ENCODE measurements at regions not wholly inside any gene's neighbourhood (a gene's known extent, or its start where the extent isn't known, plus 50 kb on each side); places are given as distances from the start of the nearest gene placed in this dataset.

DNA sequence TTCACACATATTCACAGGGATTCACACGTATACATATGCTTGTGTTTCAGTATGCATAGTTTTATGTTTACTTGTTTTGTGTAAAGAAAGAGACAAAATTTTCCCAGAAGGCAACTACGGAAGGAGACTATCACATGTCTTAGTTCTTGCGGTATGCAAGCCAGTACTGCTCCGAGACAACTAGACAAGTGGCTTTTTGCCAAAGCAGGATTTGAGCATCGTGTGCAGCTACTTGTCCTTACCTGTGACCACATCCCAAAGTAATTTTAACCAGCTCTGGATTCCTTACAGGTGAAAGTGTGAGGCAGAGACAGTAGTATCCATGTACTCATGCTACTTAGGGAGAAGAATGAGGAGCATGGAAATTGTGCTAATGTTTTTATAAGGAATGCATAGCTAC, 591.4 kb upstream of the NR2F2 start (continued):
- TF ChIP-seq ATRX (CRISPR knock-in tag; IDR thresholded peaks at IDR 0.05; ENCODE audit: borderline replicate concordance) (no peak), SMAD3 (CRISPR knock-in tag; IDR thresholded peaks at IDR 0.05) (no peak), TBP (CRISPR knock-in tag; IDR thresholded peaks at IDR 0.05) (no peak), ELF4 (CRISPR knock-in tag; IDR thresholded peaks at IDR 0.05; ENCODE audit: borderline replicate concordance) (no peak)
- TF ChIP-seq, protein P1, sequence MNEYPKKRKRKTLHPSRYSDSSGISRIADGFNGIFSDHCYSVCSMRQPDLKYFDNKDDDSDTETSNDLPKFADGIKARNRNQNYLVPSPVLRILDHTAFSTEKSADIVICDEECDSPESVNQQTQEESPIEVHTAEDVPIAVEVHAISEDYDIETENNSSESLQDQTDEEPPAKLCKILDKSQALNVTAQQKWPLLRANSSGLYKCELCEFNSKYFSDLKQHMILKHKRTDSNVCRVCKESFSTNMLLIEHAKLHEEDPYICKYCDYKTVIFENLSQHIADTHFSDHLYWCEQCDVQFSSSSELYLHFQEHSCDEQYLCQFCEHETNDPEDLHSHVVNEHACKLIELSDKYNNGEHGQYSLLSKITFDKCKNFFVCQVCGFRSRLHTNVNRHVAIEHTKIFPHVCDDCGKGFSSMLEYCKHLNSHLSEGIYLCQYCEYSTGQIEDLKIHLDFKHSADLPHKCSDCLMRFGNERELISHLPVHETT (CRISPR knock-in tag; conservative IDR thresholded peaks at IDR 0.05) = no peak

DNA sequence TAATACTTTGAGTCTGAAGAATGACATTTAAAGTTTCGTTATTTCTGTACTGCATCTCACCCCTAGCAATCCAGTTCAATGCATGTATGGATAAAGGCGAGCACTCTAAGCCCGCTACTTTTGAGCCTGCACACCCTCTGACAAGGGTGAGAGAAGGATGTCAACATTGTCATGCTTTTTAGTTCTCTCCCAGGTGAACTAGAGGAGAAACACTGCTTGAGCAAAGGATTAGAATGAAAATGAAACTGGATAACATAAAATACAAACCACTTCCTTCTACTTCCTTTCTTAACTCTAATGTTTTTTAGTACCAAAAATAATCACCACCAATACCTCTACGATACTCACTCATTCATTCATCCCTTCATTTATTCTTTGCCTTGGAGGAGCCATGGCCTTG, 588.7 kb upstream of the NR2F2 start:
- intact Hi-C loops (cut with micrococcal nuclease; ENCODE audit: unreplicated experiment) = no loop called here
- no peaks in the 10 kb centered on the region for H3K4me1 ChIP-seq (ENCODE audit: insufficient read depth, low read length)
- TF ChIP-seq TSC22D2 (CRISPR knock-in tag; IDR thresholded peaks at IDR 0.05; ENCODE audit: borderline replicate concordance) (no peak), REL (CRISPR knock-in tag; conservative IDR thresholded peaks at IDR 0.05) (no peak), ZNF672 (CRISPR knock-in tag; IDR thresholded peaks at IDR 0.05) (no peak), ZNF780A (CRISPR knock-in tag; IDR thresholded peaks at IDR 0.05) (no peak), ZNF484 (CRISPR knock-in tag; IDR thresholded peaks at IDR 0.05; ENCODE audit: borderline replicate concordance, low read depth) (no peak), CC2D1A (CRISPR knock-in tag; IDR thresholded peaks at IDR 0.05) (no peak), SPEN (CRISPR knock-in tag; IDR thresholded peaks at IDR 0.05; ENCODE audit: low read depth) (no peak), U2AF1 (optimal IDR thresholded peaks at IDR 0.05; ENCODE audit: low read depth, low read length) (no peak)
- TF ChIP-seq, protein P2, sequence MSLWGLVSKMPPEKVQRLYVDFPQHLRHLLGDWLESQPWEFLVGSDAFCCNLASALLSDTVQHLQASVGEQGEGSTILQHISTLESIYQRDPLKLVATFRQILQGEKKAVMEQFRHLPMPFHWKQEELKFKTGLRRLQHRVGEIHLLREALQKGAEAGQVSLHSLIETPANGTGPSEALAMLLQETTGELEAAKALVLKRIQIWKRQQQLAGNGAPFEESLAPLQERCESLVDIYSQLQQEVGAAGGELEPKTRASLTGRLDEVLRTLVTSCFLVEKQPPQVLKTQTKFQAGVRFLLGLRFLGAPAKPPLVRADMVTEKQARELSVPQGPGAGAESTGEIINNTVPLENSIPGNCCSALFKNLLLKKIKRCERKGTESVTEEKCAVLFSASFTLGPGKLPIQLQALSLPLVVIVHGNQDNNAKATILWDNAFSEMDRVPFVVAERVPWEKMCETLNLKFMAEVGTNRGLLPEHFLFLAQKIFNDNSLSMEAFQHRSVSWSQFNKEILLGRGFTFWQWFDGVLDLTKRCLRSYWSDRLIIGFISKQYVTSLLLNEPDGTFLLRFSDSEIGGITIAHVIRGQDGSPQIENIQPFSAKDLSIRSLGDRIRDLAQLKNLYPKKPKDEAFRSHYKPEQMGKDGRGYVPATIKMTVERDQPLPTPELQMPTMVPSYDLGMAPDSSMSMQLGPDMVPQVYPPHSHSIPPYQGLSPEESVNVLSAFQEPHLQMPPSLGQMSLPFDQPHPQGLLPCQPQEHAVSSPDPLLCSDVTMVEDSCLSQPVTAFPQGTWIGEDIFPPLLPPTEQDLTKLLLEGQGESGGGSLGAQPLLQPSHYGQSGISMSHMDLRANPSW (CRISPR knock-in tag; IDR thresholded peaks at IDR 0.05; ENCODE audit: borderline replicate concordance) = no peak
- TF ChIP-seq, protein P3, sequence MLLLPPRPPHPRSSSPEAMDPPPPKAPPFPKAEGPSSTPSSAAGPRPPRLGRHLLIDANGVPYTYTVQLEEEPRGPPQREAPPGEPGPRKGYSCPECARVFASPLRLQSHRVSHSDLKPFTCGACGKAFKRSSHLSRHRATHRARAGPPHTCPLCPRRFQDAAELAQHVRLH (CRISPR knock-in tag; IDR thresholded peaks at IDR 0.05; ENCODE audit: borderline replicate concordance, low read depth) = no peak
- TF ChIP-seq, protein P4, sequence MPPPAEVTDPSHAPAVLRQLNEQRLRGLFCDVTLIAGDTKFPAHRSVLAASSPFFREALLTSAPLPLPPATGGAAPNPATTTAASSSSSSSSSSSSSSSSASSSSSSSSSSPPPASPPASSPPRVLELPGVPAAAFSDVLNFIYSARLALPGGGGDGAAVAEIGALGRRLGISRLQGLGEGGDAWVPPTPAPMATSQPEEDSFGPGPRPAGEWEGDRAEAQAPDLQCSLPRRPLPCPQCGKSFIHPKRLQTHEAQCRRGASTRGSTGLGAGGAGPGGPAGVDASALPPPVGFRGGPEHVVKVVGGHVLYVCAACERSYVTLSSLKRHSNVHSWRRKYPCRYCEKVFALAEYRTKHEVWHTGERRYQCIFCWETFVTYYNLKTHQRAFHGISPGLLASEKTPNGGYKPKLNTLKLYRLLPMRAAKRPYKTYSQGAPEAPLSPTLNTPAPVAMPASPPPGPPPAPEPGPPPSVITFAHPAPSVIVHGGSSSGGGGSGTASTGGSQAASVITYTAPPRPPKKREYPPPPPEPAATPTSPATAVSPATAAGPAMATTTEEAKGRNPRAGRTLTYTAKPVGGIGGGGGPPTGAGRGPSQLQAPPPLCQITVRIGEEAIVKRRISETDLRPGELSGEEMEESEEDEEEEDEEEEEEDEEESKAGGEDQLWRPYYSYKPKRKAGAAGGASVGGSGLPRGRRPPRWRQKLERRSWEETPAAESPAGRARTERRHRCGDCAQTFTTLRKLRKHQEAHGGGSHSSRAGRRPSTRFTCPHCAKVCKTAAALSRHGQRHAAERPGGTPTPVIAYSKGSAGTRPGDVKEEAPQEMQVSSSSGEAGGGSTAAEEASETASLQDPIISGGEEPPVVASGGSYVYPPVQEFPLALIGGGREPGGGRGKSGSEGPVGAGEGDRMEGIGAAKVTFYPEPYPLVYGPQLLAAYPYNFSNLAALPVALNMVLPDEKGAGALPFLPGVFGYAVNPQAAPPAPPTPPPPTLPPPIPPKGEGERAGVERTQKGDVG (CRISPR knock-in tag; IDR thresholded peaks at IDR 0.05; ENCODE audit: borderline replicate concordance) = no peak
- peaks cover 36% of the 10 kb centered on the region for H3K9me3 ChIP-seq (ENCODE audit: low read length)
- no peak overlapping the region for H3K27ac ChIP-seq (ENCODE audit: extremely low read length, insufficient read depth, low read length)
- ATAC-seq = no peak
- no peak overlapping the region for H3K9ac ChIP-seq (ENCODE audit: insufficient read depth, low read depth, low read length)
- H3K27me3 ChIP-seq (ENCODE audit: control insufficient read depth in 1 of 2, insufficient read depth in 2 of 2, low read length in 2 of 2) = no peaks in the 10 kb centered on the region
- no peak for FAIRE-seq
- no peak for DNase-seq (ENCODE audit: low spot score)
- no peak overlapping the region for H3K4me3 ChIP-seq (replicated peaks in 1 of 3; ENCODE audit: insufficient read depth in 1 of 3, low read depth in 2 of 3, low read length in 3 of 3)
- ChIA-PET POLR2A (no interaction called here), CTCF (ENCODE audit: low intra/inter-chr PET ratio, low total read pairs) (no interaction called here)
- no peaks in the 10 kb centered on the region for H3K79me2 ChIP-seq (ENCODE audit: insufficient read depth, low read length)
- BruUV-seq (replicated peaks) = no TSS peak
- no peaks in the 10 kb centered on the region for H4K20me1 ChIP-seq (ENCODE audit: insufficient read depth, low read length)
- WGBS (ENCODE audit: low lambda C conversion rate) = 15% methylated on average over 4 of the region's 4 CpGs
- no peak overlapping the region for H2AFZ ChIP-seq (ENCODE audit: low read length)
- no peak overlapping the region for H3K4me2 ChIP-seq (ENCODE audit: low read depth, low read length)
- no peaks in the 10 kb centered on the region for H3K36me3 ChIP-seq (replicated peaks in 1 of 2; ENCODE audit: control insufficient read depth in 1 of 2, insufficient read depth in 2 of 2, low read length in 2 of 2)
- in situ Hi-C loops (cut with HindIII; ENCODE audit: extremely low pct_ligation_motif_present, low pct_unique_long_range_greater_than_20kb) = no loop called here
